GM12873 (cell line): ENCODE measurements at regions not wholly inside any gene's neighbourhood (a gene's known extent, or its start where the extent isn't known, plus 50 kb on each side); places are given as distances from the start of the nearest gene placed in this dataset.

ENCODE experiments used
- TF ChIP-seq, protein P1 (sequence below): IDR thresholded peaks from 2 replicates; pipeline ENCODE4 v1.5.1; 2012; ENCODE audit warnings: low read depth, mild to moderate bottlenecking, moderate library complexity, low read length, control low read depth; ENCODE audit not compliant: insufficient read depth; ENCODE audit errors: missing control alignments

DNA sequence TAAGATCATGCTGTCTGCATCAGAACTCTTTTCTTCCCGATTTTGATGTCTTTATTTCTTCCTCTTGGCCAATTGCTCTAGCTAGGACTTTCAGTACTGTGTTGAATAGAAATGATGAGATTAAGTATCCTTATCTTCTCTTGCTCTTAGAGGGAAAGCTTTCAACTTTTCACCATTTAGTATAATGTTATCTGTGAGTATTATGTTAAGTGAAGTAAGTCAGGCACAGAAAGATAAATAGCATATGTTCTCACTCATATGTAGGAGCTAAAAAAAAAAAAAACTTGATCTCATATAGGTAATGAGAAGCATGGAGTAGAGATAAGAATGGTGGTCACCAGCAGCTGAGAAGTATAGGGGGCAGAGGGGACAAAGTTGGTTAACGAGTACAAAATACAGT, 1089.5 kb downstream of the TDRD15 start:
- TF ChIP-seq, protein P1, sequence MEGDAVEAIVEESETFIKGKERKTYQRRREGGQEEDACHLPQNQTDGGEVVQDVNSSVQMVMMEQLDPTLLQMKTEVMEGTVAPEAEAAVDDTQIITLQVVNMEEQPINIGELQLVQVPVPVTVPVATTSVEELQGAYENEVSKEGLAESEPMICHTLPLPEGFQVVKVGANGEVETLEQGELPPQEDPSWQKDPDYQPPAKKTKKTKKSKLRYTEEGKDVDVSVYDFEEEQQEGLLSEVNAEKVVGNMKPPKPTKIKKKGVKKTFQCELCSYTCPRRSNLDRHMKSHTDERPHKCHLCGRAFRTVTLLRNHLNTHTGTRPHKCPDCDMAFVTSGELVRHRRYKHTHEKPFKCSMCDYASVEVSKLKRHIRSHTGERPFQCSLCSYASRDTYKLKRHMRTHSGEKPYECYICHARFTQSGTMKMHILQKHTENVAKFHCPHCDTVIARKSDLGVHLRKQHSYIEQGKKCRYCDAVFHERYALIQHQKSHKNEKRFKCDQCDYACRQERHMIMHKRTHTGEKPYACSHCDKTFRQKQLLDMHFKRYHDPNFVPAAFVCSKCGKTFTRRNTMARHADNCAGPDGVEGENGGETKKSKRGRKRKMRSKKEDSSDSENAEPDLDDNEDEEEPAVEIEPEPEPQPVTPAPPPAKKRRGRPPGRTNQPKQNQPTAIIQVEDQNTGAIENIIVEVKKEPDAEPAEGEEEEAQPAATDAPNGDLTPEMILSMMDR = no peak

DNA sequence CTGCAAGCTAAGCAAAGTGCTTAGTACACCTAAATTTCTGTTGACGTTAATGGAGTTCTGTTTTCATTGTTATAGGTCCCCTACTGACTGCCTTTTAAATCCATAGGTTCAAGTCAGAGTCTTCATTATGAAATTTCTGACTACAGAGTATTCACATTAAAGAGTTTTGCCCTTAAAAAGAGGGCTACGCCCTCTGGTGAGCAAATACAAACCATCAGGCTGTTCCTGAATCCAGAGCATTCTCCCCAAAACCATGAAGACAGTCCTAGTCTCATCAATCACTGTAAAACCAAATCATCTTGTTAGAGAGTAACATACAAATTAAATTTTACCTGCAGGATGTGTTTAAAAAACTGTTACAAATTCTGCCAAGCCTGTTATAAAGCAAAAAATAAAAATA, 1091.7 kb downstream of the TDRD15 start:
- TF ChIP-seq, protein P1 = no peak

DNA sequence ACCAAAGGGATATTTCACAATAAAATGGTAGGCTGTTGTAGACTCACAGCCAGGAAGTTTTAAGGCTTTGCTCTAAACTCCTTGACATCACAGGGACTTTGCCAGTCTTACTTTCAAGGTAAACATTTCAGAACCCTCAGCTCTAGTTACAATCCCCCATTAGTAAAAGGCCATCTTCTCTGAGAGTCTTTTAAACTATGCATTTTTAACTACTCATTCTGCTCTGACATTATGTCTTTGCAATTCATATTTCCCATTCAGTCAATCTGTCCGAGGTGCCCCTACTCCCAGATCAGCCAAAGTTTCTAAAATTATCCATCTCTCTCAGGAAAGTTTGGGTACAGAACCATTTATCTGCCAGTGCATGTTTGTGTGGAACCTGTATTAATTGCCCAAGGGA, 1094.1 kb downstream of the TDRD15 start:
- TF ChIP-seq, protein P1 = no peak

DNA sequence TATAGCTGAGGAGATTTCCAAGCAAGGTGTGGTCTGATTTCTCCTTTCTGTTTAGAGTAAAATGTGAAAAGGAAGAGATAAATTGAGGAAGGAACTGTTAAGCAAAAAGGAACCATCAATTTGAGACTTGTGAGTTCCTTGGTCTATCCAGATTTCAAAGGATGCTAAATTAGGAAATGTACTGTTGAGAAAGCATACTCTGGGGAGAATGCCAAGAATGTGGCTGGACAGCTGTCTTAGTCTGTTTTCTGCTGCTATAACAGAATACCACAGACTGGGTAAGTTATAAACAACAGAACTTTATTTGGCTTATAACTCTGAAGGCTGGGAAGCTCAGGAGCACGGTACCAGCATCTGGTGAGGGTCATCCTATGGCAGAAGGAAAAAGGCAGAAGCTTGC, 1097.2 kb downstream of the TDRD15 start:
- TF ChIP-seq, protein P1 = no peak

DNA sequence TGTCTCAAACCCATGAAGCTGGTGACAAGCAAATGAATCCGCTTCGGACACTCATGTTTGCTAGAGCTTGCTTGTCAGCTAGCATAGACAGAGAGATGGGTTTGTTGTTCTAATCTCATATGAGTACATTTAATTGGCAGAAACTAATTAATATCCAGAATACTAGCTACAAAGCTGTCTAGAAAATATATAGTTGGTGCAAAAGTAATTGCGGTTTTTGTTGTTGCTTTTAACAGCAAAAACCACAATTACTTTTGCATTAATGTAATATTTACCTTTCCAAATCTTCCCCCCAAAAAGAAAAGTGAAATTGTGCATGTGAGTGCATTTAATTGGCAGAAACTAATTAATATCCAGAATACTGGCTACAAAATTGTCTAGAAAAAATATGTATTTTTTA, 1115.2 kb downstream of the TDRD15 start:
- TF ChIP-seq, protein P1 = no peak

DNA sequence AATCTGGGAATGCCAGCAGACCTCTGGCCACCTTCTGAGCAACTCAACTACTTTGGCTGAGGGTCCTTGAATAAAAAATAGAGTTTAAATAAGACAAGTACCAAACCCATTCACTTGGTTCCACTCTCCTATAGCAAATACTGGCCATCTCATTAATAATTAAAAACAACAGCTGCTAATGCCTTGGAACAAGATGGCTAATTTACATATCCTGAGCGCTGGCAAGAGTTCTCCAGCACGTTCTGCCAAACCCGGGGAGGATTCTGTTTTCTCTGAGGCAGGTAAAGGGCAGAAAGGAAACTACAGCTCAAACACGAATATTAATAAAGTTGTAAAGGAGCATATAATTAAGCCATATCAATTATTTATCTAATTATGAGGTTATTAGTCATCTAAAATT, 1123.7 kb downstream of the TDRD15 start:
- TF ChIP-seq, protein P1 = no peak

DNA sequence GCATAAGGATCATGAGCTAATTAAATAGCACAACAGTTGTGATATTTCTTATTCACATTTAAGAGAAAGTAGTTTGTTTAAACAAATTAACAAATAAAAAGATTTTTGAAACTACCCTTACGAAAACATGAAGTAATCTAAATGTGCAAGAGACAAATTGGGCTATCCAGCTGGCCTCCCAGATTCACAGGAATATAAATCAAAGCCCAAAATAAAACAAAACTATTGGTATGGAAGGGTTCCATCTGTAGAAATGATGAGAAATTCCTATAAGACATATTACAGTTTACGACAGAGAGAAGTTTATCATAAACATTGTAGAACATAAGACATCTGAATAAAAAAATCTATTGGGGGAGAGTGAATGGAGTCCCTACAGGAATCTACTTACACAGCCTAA, 1125.1 kb downstream of the TDRD15 start:
- TF ChIP-seq, protein P1 = no peak
